ENCODE measurements at regions not wholly inside any gene's neighbourhood (a gene's known extent, or its start where the extent isn't known, plus 50 kb on each side); places are given as distances from the start of the nearest gene placed in this dataset.

GRCh38 chr14:97578982-97579548 lies 781.9 kb downstream of the VRK1 start:
- Histone ChIP-seq H3K9me3 (ENCODE audit: control insufficient read depth in 4 of 4, insufficient read depth in 3 of 4, low read length in 3 of 4) (no peaks in the 10 kb centered on the region), H3K9ac (ENCODE audit: insufficient read depth in 1 of 2, low read length in 2 of 2) (no peak overlapping the region), H3K4me3 (no peak overlapping the region), H3K4me1 (ENCODE audit: control insufficient read depth in 5 of 5, insufficient read depth in 5 of 5, low read length in 5 of 5) (no peaks in the 10 kb centered on the region), H3K27ac (ENCODE audit: low read depth in 1 of 2, low read length in 1 of 2) (no peak overlapping the region), H3K36me3 (ENCODE audit: control insufficient read depth in 4 of 4, insufficient read depth in 4 of 4, low read length in 4 of 4) (no peaks in the 10 kb centered on the region), H3K27me3 (ENCODE audit: control insufficient read depth in 3 of 3, insufficient read depth in 3 of 3, low read length in 2 of 3) (no peaks in the 10 kb centered on the region)
- no peak for TF ChIP-seq CTCF (IDR thresholded peaks at IDR 0.05; ENCODE audit: control extremely low read depth, extremely low read depth)
- DNase-seq, result no peak
- ATAC-seq (ENCODE audit: insufficient read depth, low FRiP score), result no peak

- no peak overlapping the region for H3K4me3 ChIP-seq
- no peaks in the 10 kb centered on the region for H3K9me3 ChIP-seq (ENCODE audit: control insufficient read depth in 4 of 4, insufficient read depth in 3 of 4, low read length in 3 of 4)
- H3K9ac ChIP-seq (ENCODE audit: insufficient read depth in 1 of 2, low read length in 2 of 2), result no peak overlapping the region
- H3K4me1 ChIP-seq (ENCODE audit: control insufficient read depth in 5 of 5, insufficient read depth in 5 of 5, low read length in 5 of 5), result no peaks in the 10 kb centered on the region
- 54 to 71% methylated on average over 4 of the region's 4 CpGs for WGBS, 2 donors
- no peak overlapping the region for H3K27ac ChIP-seq (ENCODE audit: low read depth in 1 of 2, low read length in 1 of 2)
- H3K36me3 ChIP-seq (ENCODE audit: control insufficient read depth in 4 of 4, insufficient read depth in 4 of 4, low read length in 4 of 4), result no peaks in the 10 kb centered on the region
- ATAC-seq (ENCODE audit: insufficient read depth, low FRiP score) (no peak), DNase-seq (peak; percentile 8 to 47 (median 16))
- TF ChIP-seq CTCF (IDR thresholded peaks at IDR 0.05; ENCODE audit: control extremely low read depth, extremely low read depth), result no peak
- peaks cover 0 to 2% (median 0%) of the 10 kb centered on the region in 3 donors for H3K27me3 ChIP-seq (ENCODE audit: control insufficient read depth in 3 of 3, insufficient read depth in 3 of 3, low read length in 2 of 3)
These were observed 783.8 kb downstream of the VRK1 start for GRCh38 chr14:97581016-97581415.

GRCh38 chr14:97582022-97582421 lies 784.8 kb downstream of the VRK1 start:
- Histone ChIP-seq H3K27ac (ENCODE audit: low read depth in 1 of 2, low read length in 1 of 2) (no peak overlapping the region), H3K9ac (ENCODE audit: insufficient read depth in 1 of 2, low read length in 2 of 2) (no peak overlapping the region), H3K4me3 (no peak overlapping the region), H3K36me3 (ENCODE audit: control insufficient read depth in 4 of 4, insufficient read depth in 4 of 4, low read length in 4 of 4) (no peaks in the 10 kb centered on the region), H3K4me1 (ENCODE audit: control insufficient read depth in 5 of 5, insufficient read depth in 5 of 5, low read length in 5 of 5) (no peaks in the 10 kb centered on the region), H3K9me3 (ENCODE audit: control insufficient read depth in 4 of 4, insufficient read depth in 3 of 4, low read length in 3 of 4) (no peaks in the 10 kb centered on the region), H3K27me3 (ENCODE audit: control insufficient read depth in 3 of 3, insufficient read depth in 3 of 3, low read length in 2 of 3) (peaks cover 0 to 2% (median 0%) of the 10 kb centered on the region in 3 donors)
- ATAC-seq (ENCODE audit: insufficient read depth, low FRiP score) (no peak), DNase-seq (no peak)
- no peak for TF ChIP-seq CTCF (IDR thresholded peaks at IDR 0.05; ENCODE audit: control extremely low read depth, extremely low read depth)
- 64 to 79% methylated on average over 1 of the region's 1 CpG for whole genome bisulfite sequencing, 2 donors

GRCh38 chr14:97584528-97584927 lies 787.3 kb downstream of the VRK1 start:
- H3K27ac ChIP-seq (ENCODE audit: low read depth in 1 of 2, low read length in 1 of 2), result no peak overlapping the region
- no peak for DNase-seq
- no peak for TF ChIP-seq CTCF (IDR thresholded peaks at IDR 0.05; ENCODE audit: control extremely low read depth, extremely low read depth)
- no peaks in the 10 kb centered on the region for H3K9me3 ChIP-seq (ENCODE audit: control insufficient read depth in 4 of 4, insufficient read depth in 3 of 4, low read length in 3 of 4)
- H3K9ac ChIP-seq (ENCODE audit: insufficient read depth in 1 of 2, low read length in 2 of 2), result no peak overlapping the region
- 59 to 71% methylated on average over 2 of the region's 2 CpGs for WGBS, 2 donors
- peaks cover 0 to 2% (median 0%) of the 10 kb centered on the region in 3 donors for H3K27me3 ChIP-seq (ENCODE audit: control insufficient read depth in 3 of 3, insufficient read depth in 3 of 3, low read length in 2 of 3)
- no peak for ATAC-seq (ENCODE audit: insufficient read depth, low FRiP score)
- H3K4me1 ChIP-seq (ENCODE audit: control insufficient read depth in 5 of 5, insufficient read depth in 5 of 5, low read length in 5 of 5), result no peaks in the 10 kb centered on the region
- no peaks in the 10 kb centered on the region for H3K36me3 ChIP-seq (ENCODE audit: control insufficient read depth in 4 of 4, insufficient read depth in 4 of 4, low read length in 4 of 4)
- no peak overlapping the region for H3K4me3 ChIP-seq

All from lung (tissue), 11 donors.